Glomerular visceral epithelial cell (primary cell): ENCODE measurements at regions not wholly inside any gene's neighbourhood (a gene's known extent, or its start where the extent isn't known, plus 50 kb on each side); places are given as distances from the start of the nearest gene placed in this dataset.

Source experiments
- DNase-seq: peaks from one replicate; pipeline ENCODE4 v3.0.0-alpha.2; 2016; ENCODE audit errors: extremely low spot score

- DNase-seq, result no peak
Measured at GRCh38 chr3:59339818-59340217, 290.0 kb upstream of the CFAP20DC start.

- DNase-seq, result no peak
Measured at GRCh38 chr3:59338934-59339333, 289.1 kb upstream of the CFAP20DC start.

GRCh38 chr3:59335338-59335737 lies 285.5 kb upstream of the CFAP20DC start:
- no peak for DNase-seq

- DNase-seq, result no peak
Measured at GRCh38 chr3:59334585-59334984, 284.8 kb upstream of the CFAP20DC start.

GRCh38 chr3:59327376-59327808 lies 277.6 kb upstream of the CFAP20DC start:
- DNase-seq, result peak; percentile 92

- DNase-seq, result peak; percentile 21
Measured at GRCh38 chr3:59326246-59327024, 276.6 kb upstream of the CFAP20DC start.

GRCh38 chr3:59321881-59322540 lies 272.2 kb upstream of the CFAP20DC start:
- no peak for DNase-seq

- no peak for DNase-seq
Measured at GRCh38 chr3:59320080-59320479, 270.3 kb upstream of the CFAP20DC start.

GRCh38 chr3:59319442-59319841 lies 269.6 kb upstream of the CFAP20DC start:
- no peak for DNase-seq

GRCh38 chr3:59318881-59319280 lies 269.1 kb upstream of the CFAP20DC start:
- DNase-seq, result no peak

- no peak for DNase-seq
Measured at GRCh38 chr3:59317386-59317785, 267.6 kb upstream of the CFAP20DC start.

GRCh38 chr3:59316688-59317275 lies 267.0 kb upstream of the CFAP20DC start:
- no peak for DNase-seq

GRCh38 chr3:59313365-59313764 lies 263.5 kb upstream of the CFAP20DC start:
- DNase-seq, result peak; percentile 37

- no peak for DNase-seq
Measured at GRCh38 chr3:59311231-59311630, 261.4 kb upstream of the CFAP20DC start.

- DNase-seq, result no peak
Measured at GRCh38 chr3:59310736-59311135, 260.9 kb upstream of the CFAP20DC start.

- DNase-seq, result no peak
Measured at GRCh38 chr3:59308684-59309083, 258.9 kb upstream of the CFAP20DC start.

- DNase-seq, result no peak
Measured at GRCh38 chr3:59308001-59308400, 258.2 kb upstream of the CFAP20DC start.

- DNase-seq, result no peak
Measured at GRCh38 chr3:59306436-59306835, 256.6 kb upstream of the CFAP20DC start.

- no peak for DNase-seq
Measured at GRCh38 chr3:59304296-59304695, 254.5 kb upstream of the CFAP20DC start.

GRCh38 chr3:59303452-59303851 lies 253.6 kb upstream of the CFAP20DC start:
- DNase-seq, result no peak

- no peak for DNase-seq
Measured at GRCh38 chr3:59302442-59302841, 252.6 kb upstream of the CFAP20DC start.

GRCh38 chr3:59300733-59301132 lies 250.9 kb upstream of the CFAP20DC start:
- DNase-seq, result no peak

GRCh38 chr3:59299561-59299960 lies 249.7 kb upstream of the CFAP20DC start:
- DNase-seq, result no peak
